ENCODE measurements at regions not wholly inside any gene's neighbourhood (a gene's known extent, or its start where the extent isn't known, plus 50 kb on each side); places are given as distances from the start of the nearest gene placed in this dataset.

DNA sequence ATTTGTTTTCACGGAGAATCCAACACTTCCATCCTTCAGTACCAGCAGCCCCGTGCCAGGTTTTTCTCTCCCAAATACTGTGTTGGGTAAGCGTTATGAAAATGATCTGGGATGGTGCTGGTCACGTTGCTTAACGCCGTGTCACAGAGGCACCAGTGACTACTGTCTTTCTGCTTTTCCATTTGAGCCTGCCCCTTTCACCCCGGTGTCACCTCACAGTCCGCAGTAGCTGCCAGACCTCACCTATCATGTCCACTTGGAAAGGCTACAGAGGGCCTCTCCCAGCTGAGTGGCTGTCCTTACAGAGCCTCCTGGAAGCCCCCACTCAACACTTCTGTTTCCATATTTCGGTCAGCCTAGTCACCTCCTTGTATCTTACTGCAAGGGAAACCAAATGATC is 176.5 kb upstream of the ARID1B start:
- H3K4me1 ChIP-seq (ENCODE audit: low read depth): no peaks in the 10 kb centered on the region
- intact Hi-C loops (cut with DNase I, micrococcal nuclease): no loop called here
- no peaks in the 10 kb centered on the region for H3K36me3 ChIP-seq (ENCODE audit: low read depth)
- H3K9me3 ChIP-seq: peaks cover 3% of the 10 kb centered on the region
- TF ChIP-seq, protein P1, sequence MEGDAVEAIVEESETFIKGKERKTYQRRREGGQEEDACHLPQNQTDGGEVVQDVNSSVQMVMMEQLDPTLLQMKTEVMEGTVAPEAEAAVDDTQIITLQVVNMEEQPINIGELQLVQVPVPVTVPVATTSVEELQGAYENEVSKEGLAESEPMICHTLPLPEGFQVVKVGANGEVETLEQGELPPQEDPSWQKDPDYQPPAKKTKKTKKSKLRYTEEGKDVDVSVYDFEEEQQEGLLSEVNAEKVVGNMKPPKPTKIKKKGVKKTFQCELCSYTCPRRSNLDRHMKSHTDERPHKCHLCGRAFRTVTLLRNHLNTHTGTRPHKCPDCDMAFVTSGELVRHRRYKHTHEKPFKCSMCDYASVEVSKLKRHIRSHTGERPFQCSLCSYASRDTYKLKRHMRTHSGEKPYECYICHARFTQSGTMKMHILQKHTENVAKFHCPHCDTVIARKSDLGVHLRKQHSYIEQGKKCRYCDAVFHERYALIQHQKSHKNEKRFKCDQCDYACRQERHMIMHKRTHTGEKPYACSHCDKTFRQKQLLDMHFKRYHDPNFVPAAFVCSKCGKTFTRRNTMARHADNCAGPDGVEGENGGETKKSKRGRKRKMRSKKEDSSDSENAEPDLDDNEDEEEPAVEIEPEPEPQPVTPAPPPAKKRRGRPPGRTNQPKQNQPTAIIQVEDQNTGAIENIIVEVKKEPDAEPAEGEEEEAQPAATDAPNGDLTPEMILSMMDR (IDR thresholded peaks at IDR 0.05): no peak
- H3K4me3 ChIP-seq: no peak overlapping the region
- DNase-seq: no peak
- no peak for ATAC-seq

DNA sequence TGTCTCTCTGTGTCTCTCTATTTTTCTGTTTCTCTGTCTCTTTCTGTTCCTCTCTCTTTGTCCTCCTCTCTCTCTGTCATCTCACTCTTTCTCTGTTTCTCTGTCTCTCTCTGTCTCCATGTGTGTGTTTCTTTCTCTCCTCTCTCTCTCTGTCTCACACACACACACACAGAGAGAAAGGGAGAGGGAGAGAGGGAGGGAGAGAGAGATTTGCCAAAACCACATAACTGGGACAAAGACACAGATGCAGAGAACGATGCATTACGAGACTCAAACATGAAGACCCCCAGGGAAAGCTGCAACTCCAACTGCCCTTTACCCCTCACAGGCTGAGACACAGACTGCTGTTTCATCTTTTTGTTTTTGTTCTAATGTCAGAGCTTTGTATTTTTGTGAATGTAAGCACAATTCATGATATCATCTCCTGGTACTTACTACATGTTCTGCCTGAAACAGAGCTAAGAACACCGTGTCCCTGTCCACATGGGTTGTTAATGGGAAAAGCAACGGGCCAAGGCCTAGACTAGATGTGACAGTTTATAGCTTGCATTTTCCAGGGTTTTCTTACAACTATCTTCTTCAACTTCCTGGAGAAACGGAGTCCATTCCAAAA is 177.1 kb upstream of the ARID1B start:
- TF ChIP-seq, protein P1 (IDR thresholded peaks at IDR 0.05): no peak
- ATAC-seq (no peak), DNase-seq (no peak)
- no peak overlapping the region for H3K4me3 ChIP-seq
- intact Hi-C loops (cut with DNase I, micrococcal nuclease): no loop called here
- H3K9me3 ChIP-seq: peaks cover 3% of the 10 kb centered on the region
- no peaks in the 10 kb centered on the region for H3K36me3 ChIP-seq (ENCODE audit: low read depth)
- H3K4me1 ChIP-seq (ENCODE audit: low read depth): no peaks in the 10 kb centered on the region

DNA sequence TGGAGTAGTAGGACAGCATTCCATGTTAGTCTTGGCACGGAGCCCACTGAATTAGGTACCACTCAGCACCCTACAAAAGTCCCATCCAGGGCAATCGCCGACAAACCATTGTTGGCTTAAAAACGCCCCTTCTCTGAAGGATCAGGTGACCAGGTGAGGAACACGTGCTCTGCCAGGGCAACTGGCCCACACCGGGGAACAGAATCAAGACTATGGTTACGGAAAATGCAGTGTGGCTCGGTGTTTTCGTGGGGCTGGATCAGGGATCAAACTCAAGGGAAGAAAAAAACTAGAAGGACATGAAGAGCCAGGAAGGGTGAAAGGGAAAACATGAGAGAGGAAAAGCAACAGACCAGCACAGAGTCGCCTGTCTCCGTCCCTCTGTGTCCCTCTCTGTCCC is 177.8 kb upstream of the ARID1B start:
- ATAC-seq: no peak
- DNase-seq: no peak
- H3K9me3 ChIP-seq: no peaks in the 10 kb centered on the region
- intact Hi-C loops (cut with DNase I, micrococcal nuclease): no loop called here
- no peaks in the 10 kb centered on the region for H3K36me3 ChIP-seq (ENCODE audit: low read depth)
- no peak overlapping the region for H3K4me3 ChIP-seq
- H3K4me1 ChIP-seq (ENCODE audit: low read depth): no peaks in the 10 kb centered on the region
- TF ChIP-seq, protein P1 (IDR thresholded peaks at IDR 0.05): no peak

DNA sequence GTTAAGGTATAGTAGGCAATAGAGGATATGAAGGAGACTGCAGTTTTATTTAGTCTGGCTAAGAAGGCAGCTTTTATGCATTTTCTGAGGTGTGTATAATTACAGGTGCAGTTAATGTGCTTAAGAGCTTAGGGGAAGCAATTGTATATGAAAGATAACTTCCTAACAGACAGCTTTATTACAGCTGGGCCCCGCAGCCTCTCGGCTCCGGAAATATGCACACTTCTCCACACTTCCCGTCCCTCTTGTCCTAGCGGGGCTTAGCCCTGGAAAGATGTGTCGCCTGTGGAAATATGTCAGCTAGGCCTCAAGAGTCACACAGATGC is 178.4 kb upstream of the ARID1B start:
- intact Hi-C loops (cut with DNase I, micrococcal nuclease): no loop called here
- DNase-seq (no peak), ATAC-seq (no peak)
- Histone ChIP-seq H3K4me3 (no peak overlapping the region), H3K9me3 (no peaks in the 10 kb centered on the region), H3K4me1 (ENCODE audit: low read depth) (no peaks in the 10 kb centered on the region), H3K36me3 (ENCODE audit: low read depth) (no peaks in the 10 kb centered on the region)
- TF ChIP-seq, protein P1 (IDR thresholded peaks at IDR 0.05): no peak

DNA sequence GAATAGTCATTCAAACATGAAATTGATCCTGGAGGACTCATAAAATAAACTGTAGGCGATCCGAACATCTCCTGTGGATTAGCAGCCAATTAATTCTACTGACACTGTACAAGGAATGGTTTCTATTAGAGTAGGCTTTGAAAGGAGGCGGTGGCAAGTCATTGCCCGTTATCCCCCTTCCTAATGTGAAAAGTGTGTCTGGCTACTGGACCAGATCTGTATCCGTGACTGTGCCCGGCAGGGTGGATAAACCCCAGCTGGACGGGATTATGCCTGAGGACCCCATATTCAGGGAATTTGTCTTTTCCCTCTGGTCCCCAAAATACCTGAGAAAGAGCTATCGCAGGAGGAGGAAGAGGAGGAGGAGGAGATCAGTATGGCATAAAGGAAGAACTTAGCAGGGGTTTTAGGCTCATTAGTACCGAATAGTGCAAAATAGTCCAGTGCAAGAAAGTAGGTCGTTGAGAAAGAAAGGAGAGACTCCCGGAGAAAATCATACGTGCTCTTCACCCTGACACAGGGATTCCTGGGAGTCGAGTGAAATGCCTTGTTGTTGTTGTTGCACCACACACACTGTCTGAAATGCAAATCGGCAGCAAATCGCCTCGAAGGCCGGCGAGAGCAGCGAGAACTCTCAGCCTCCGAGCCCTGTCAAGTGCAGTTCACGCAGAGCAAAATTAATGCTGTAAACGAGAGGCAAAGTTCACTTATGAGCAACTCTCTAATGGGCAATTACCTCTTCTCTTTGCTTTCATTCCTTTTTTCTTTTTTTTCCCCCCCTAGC is 178.9 kb upstream of the ARID1B start:
- DNase-seq: no peak

More for the DNA sequence above, 178.9 kb upstream of the ARID1B start:
- Histone ChIP-seq H3K9me3 (no peaks in the 10 kb centered on the region), H3K36me3 (ENCODE audit: low read depth) (no peaks in the 10 kb centered on the region), H3K4me3 (no peak overlapping the region), H3K4me1 (ENCODE audit: low read depth) (no peaks in the 10 kb centered on the region)
- no peak for ATAC-seq
- TF ChIP-seq, protein P1 (IDR thresholded peaks at IDR 0.05): no peak
- intact Hi-C loops (cut with DNase I, micrococcal nuclease): no loop called here

Data from mucosa of descending colon (tissue), 3 donors.